Astrocyte (in vitro differentiated cells and primary cell): ENCODE measurements at regions not wholly inside any gene's neighbourhood (a gene's known extent, or its start where the extent isn't known, plus 50 kb on each side); places are given as distances from the start of the nearest gene placed in this dataset.

Experiments
- DNase-seq: peaks from one replicate; pipeline ENCODE4 v3.0.0-alpha.2; 2010; ENCODE audit warnings: low read depth
- FAIRE-seq: peaks from 2 replicates; lab custom pipeline; 2011; peaks lifted over from hg19 to GRCh38; lab: Jason Lieb, UNC
- H2AFZ ChIP-seq: 2 replicates; pipeline ENCODE4 v1.6.0; 2012; ENCODE audit warnings: low read depth, low read length, inconsistent platforms
- H3K27ac ChIP-seq: 2 replicates; pipeline ENCODE4 v1.5.1; 2011; ENCODE audit warnings: low read depth, low read length, inconsistent platforms
- H3K27me3 ChIP-seq: 2 replicates; pipeline ENCODE4 v1.6.0; 2011; ENCODE audit warnings: low read length, inconsistent platforms; ENCODE audit not compliant: insufficient read depth
- H3K36me3 ChIP-seq: 2 replicates; pipeline ENCODE4 v1.5.1; 2011; ENCODE audit warnings: low read length, inconsistent platforms; ENCODE audit not compliant: insufficient read depth
- H3K4me1 ChIP-seq: 2 replicates; pipeline ENCODE4 v1.5.1; 2011; ENCODE audit warnings: low read length, inconsistent platforms; ENCODE audit not compliant: insufficient read depth
- H3K4me2 ChIP-seq: 2 replicates; pipeline ENCODE4 v1.6.0; 2012; ENCODE audit warnings: low read length, inconsistent platforms
- H3K4me3 ChIP-seq: 2 replicates; pipeline ENCODE4 v1.5.1; 2011; ENCODE audit warnings: low read depth, mild to moderate bottlenecking, low read length, inconsistent platforms; ENCODE audit not compliant: insufficient read depth
- H3K79me2 ChIP-seq: 2 replicates; pipeline ENCODE4 v1.6.0; 2012; ENCODE audit warnings: mild to moderate bottlenecking, low read length, inconsistent platforms; ENCODE audit not compliant: insufficient read depth
- H3K9ac ChIP-seq: 2 replicates; pipeline ENCODE4 v1.6.0; 2012; ENCODE audit warnings: mild to moderate bottlenecking, low read length, inconsistent platforms
- H3K9me3 ChIP-seq: 2 replicates; pipeline ENCODE4 v1.5.1; 2012; ENCODE audit warnings: low read depth, mild to moderate bottlenecking, low read length, inconsistent platforms; ENCODE audit not compliant: insufficient read depth
- H4K20me1 ChIP-seq: 2 replicates; pipeline ENCODE4 v1.6.0; 2012; ENCODE audit warnings: low read length, inconsistent platforms; ENCODE audit not compliant: insufficient read depth
- H3K27ac Mint-ChIP-seq: one replicate; pipeline ENCODE4 v1.8.0; 2021; ENCODE audit warnings: mild to moderate bottlenecking, mixed read lengths; ENCODE audit not compliant: unreplicated experiment
- H3K27me3 Mint-ChIP-seq: one replicate; pipeline ENCODE4 v1.8.0; 2021; ENCODE audit warnings: low read depth, mixed read lengths; ENCODE audit not compliant: unreplicated experiment
- H3K36me3 Mint-ChIP-seq: one replicate; pipeline ENCODE4 v1.8.0; 2021; ENCODE audit warnings: low read depth, mixed read lengths; ENCODE audit not compliant: unreplicated experiment
- H3K4me1 Mint-ChIP-seq: one replicate; pipeline ENCODE4 v1.8.0; 2021; ENCODE audit warnings: low read depth, mixed read lengths; ENCODE audit not compliant: unreplicated experiment
- H3K4me3 Mint-ChIP-seq: one replicate; pipeline ENCODE4 v1.8.0; 2021; ENCODE audit warnings: mild to moderate bottlenecking, moderate library complexity, mixed read lengths; ENCODE audit not compliant: unreplicated experiment
- H3K9me3 Mint-ChIP-seq: one replicate; pipeline ENCODE4 v1.8.0; 2021; ENCODE audit warnings: mild to moderate bottlenecking, mixed read lengths; ENCODE audit not compliant: unreplicated experiment
- EZH2 ChIP-seq: IDR thresholded peaks from 2 replicates; pipeline ENCODE4 v1.6.1; 2012; ENCODE audit warnings: mild to moderate bottlenecking, low read length, inconsistent platforms; ENCODE audit not compliant: insufficient read depth
- TF ChIP-seq, protein P1 (sequence below): IDR thresholded peaks from 2 replicates; pipeline ENCODE4 v1.5.1; 2011; ENCODE audit warnings: low read depth, mild to moderate bottlenecking, inconsistent platforms, low read length, moderate library complexity; ENCODE audit not compliant: insufficient read depth

DNA sequence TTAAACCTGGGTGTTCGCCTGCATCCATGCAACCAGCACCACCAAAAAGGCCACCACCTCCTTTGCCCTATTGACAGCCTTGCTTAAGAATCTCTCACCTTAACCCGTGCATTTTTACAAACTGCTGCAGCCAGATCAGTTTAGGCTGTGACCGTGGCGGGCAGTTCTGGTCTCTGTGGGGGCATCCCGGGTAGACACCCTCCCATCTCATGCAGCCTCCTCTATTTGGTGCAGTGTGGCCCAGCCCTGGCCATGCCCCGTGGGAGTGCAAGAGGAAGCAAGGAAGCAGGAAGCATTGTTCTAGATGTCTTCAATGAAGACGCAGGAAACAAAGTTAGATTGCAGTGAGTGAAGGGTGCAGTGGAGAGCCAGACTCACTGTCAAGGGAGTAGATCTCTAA lies 108.8 kb upstream of the MVB12B start:
- H3K4me3 ChIP-seq, result no peak overlapping the region
- no peak for DNase-seq
- H3K79me2 ChIP-seq, result no peaks in the 10 kb centered on the region
- Mint-ChIP-seq H3K4me3 (no peak overlapping the region), H3K4me1 (no peaks in the 10 kb centered on the region), H3K27me3 (peaks cover 41% of the 10 kb centered on the region), H3K9me3 (peaks cover 15% of the 10 kb centered on the region), H3K27ac (no peak overlapping the region), H3K36me3 (peaks cover 6% of the 10 kb centered on the region)
- no peak overlapping the region for H3K9ac ChIP-seq
- H3K27ac ChIP-seq, result no peak overlapping the region
- no peak overlapping the region for H3K4me2 ChIP-seq
- FAIRE-seq, result no peak
- H3K27me3 ChIP-seq, result peaks cover 25% of the 10 kb centered on the region
- H4K20me1 ChIP-seq, result no peaks in the 10 kb centered on the region
- no peaks in the 10 kb centered on the region for H3K36me3 ChIP-seq
- H2AFZ ChIP-seq, result no peak overlapping the region
- H3K4me1 ChIP-seq, result no peaks in the 10 kb centered on the region
- peaks cover 17% of the 10 kb centered on the region for H3K9me3 ChIP-seq
- no peak for TF ChIP-seq EZH2
- TF ChIP-seq, protein P1, sequence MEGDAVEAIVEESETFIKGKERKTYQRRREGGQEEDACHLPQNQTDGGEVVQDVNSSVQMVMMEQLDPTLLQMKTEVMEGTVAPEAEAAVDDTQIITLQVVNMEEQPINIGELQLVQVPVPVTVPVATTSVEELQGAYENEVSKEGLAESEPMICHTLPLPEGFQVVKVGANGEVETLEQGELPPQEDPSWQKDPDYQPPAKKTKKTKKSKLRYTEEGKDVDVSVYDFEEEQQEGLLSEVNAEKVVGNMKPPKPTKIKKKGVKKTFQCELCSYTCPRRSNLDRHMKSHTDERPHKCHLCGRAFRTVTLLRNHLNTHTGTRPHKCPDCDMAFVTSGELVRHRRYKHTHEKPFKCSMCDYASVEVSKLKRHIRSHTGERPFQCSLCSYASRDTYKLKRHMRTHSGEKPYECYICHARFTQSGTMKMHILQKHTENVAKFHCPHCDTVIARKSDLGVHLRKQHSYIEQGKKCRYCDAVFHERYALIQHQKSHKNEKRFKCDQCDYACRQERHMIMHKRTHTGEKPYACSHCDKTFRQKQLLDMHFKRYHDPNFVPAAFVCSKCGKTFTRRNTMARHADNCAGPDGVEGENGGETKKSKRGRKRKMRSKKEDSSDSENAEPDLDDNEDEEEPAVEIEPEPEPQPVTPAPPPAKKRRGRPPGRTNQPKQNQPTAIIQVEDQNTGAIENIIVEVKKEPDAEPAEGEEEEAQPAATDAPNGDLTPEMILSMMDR, result no peak

DNA sequence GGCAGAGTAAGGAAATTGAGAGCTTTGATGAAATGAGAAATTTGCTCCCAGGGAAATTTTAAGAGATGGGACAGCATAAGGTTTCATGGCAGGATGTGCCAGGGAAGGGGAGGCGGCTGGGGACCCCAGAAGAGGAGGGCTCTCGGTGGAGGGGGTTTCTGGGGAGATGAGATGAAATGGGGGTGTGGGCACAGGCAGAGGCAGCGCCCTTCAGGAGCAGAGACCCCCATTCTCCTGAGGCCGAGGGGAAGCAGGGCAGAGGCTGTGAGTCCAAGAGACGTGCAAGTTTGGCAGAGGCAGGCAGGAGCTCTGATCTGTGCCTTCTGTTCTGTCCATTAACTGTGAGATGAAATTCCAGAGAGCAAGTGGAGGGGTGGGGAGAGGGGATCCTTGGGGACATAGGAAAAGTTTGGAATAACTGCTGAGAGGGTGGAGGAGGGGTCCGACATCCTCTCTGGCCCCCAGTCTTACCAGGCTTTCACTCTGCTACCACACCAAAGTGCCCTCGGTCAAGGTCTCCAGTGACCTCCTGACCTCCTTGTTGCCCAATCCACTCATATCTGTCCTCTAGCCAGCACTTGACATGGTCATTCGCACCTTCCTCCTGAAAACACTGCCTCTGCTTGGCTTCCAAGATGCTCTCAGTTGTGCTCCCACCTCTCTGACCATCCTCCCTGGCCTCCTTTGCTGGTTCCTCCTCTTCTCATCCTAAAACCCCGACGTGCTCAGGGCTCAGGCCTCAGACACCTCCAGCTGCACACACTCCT lies 108.1 kb upstream of the MVB12B start:
- Histone ChIP-seq H3K79me2 (no peaks in the 10 kb centered on the region), H3K9ac (no peak overlapping the region), H3K4me1 (no peaks in the 10 kb centered on the region), H3K27me3 (peaks cover 32% of the 10 kb centered on the region), H2AFZ (no peak overlapping the region), H3K27ac (no peak overlapping the region), H3K36me3 (no peaks in the 10 kb centered on the region), H4K20me1 (no peaks in the 10 kb centered on the region), H3K9me3 (peaks cover 11% of the 10 kb centered on the region), H3K4me3 (no peak overlapping the region), H3K4me2 (no peak overlapping the region)
- no peak for DNase-seq
- TF ChIP-seq EZH2, result no peak
- TF ChIP-seq, protein P1, result no peak
- Mint-ChIP-seq H3K9me3 (peaks cover 13% of the 10 kb centered on the region), H3K27ac (no peak overlapping the region), H3K4me1 (no peaks in the 10 kb centered on the region), H3K4me3 (no peak overlapping the region), H3K27me3 (peaks cover 41% of the 10 kb centered on the region), H3K36me3 (peaks cover 6% of the 10 kb centered on the region)
- FAIRE-seq, result no peak

DNA sequence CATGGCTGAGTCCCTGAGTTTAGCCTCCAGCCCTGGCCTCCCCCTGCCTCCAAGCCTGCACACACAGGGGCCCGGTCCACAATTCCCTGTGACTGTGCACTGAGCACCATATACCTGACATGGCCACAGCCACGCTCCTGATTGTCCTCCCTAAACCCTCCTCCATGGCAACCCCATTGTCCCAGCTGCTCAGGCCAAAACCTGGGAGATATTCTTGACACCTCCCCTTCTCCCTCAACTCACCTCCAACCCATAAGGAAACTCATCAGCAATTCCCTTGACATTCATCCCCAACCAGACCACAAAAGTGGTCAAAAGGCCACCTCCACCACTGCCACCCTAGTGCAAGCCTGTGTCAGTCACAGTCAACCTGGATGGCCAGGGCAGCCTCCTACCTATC lies 107.5 kb upstream of the MVB12B start:
- no peaks in the 10 kb centered on the region for H3K4me1 ChIP-seq
- no peak overlapping the region for H3K4me2 ChIP-seq
- DNase-seq, result no peak
- peaks cover 11% of the 10 kb centered on the region for H3K9me3 ChIP-seq
- TF ChIP-seq EZH2, result no peak
- TF ChIP-seq, protein P1, result no peak
- Mint-ChIP-seq H3K27ac (no peak overlapping the region), H3K4me3 (no peak overlapping the region), H3K4me1 (no peaks in the 10 kb centered on the region), H3K36me3 (peaks cover 8% of the 10 kb centered on the region), H3K9me3 (peaks cover 12% of the 10 kb centered on the region), H3K27me3 (peaks cover 47% of the 10 kb centered on the region)
- no peak for FAIRE-seq
- H3K36me3 ChIP-seq, result no peaks in the 10 kb centered on the region
- no peaks in the 10 kb centered on the region for H3K79me2 ChIP-seq
- no peak overlapping the region for H2AFZ ChIP-seq
- no peak overlapping the region for H3K4me3 ChIP-seq
- H3K27ac ChIP-seq, result no peak overlapping the region
- H3K9ac ChIP-seq, result no peak overlapping the region
- no peaks in the 10 kb centered on the region for H4K20me1 ChIP-seq
- peaks cover 36% of the 10 kb centered on the region for H3K27me3 ChIP-seq
